Brain pericyte (primary cell): ENCODE measurements at regions not wholly inside any gene's neighbourhood (a gene's known extent, or its start where the extent isn't known, plus 50 kb on each side); places are given as distances from the start of the nearest gene placed in this dataset.

Source experiments
- DNase-seq: peaks from one replicate; pipeline ENCODE4 v3.0.0-alpha.2; 2012; ENCODE audit warnings: low read depth, low spot score

GRCh38 chr5:158126442-158127405, 267.8 kb upstream of the CLINT1 start:
- no peak for DNase-seq

- no peak for DNase-seq
Observed at GRCh38 chr5:158124606-158125316, 265.8 kb upstream of the CLINT1 start.

GRCh38 chr5:158123595-158123994, 264.6 kb upstream of the CLINT1 start:
- DNase-seq: no peak

- no peak for DNase-seq
Observed at GRCh38 chr5:158121678-158122077, 262.7 kb upstream of the CLINT1 start.

GRCh38 chr5:158120760-158121159, 261.8 kb upstream of the CLINT1 start:
- DNase-seq: no peak

- DNase-seq: peak; percentile 37
Observed at GRCh38 chr5:158119961-158120723, 261.2 kb upstream of the CLINT1 start.

GRCh38 chr5:158117467-158118160, 258.7 kb upstream of the CLINT1 start:
- DNase-seq: no peak

- no peak for DNase-seq
Observed at GRCh38 chr5:158116965-158117364, 258.0 kb upstream of the CLINT1 start.

- no peak for DNase-seq
Observed at GRCh38 chr5:158115468-158115867, 256.5 kb upstream of the CLINT1 start.

- no peak for DNase-seq
Observed at GRCh38 chr5:158108177-158108576, 249.2 kb upstream of the CLINT1 start.

- DNase-seq: no peak
Observed at GRCh38 chr5:158100373-158100888, 241.5 kb upstream of the CLINT1 start.

GRCh38 chr5:158099571-158100105, 240.7 kb upstream of the CLINT1 start:
- no peak for DNase-seq

- no peak for DNase-seq
Observed at GRCh38 chr5:158096835-158097234, 237.9 kb upstream of the CLINT1 start.

- no peak for DNase-seq
Observed at GRCh38 chr5:158086856-158087255, 227.9 kb upstream of the CLINT1 start.

- no peak for DNase-seq
Observed at GRCh38 chr5:158084292-158084691, 225.3 kb upstream of the CLINT1 start.

GRCh38 chr5:158082696-158083287, 223.8 kb upstream of the CLINT1 start:
- DNase-seq: no peak

- DNase-seq: no peak
Observed at GRCh38 chr5:158080112-158080511, 221.2 kb upstream of the CLINT1 start.

- no peak for DNase-seq
Observed at GRCh38 chr5:158079097-158079496, 220.2 kb upstream of the CLINT1 start.

GRCh38 chr5:158074992-158075769, 216.2 kb upstream of the CLINT1 start:
- peak; percentile 44 for DNase-seq

- no peak for DNase-seq
Observed at GRCh38 chr5:158074597-158074991, 215.6 kb upstream of the CLINT1 start.
